ENCODE measurements at regions not wholly inside any gene's neighbourhood (a gene's known extent, or its start where the extent isn't known, plus 50 kb on each side); places are given as distances from the start of the nearest gene placed in this dataset.

GRCh38 chr2:59727121-59727590 lies 826.3 kb downstream of the BCL11A start:
- no peak for TF ChIP-seq POLR2AphosphoS5 (IDR thresholded peaks at IDR 0.05)
- TF ChIP-seq CTCF (IDR thresholded peaks at IDR 0.05) = no peak
- no peak for TF ChIP-seq POLR2A (IDR thresholded peaks at IDR 0.05)
- no peak for TF ChIP-seq EP300 (IDR thresholded peaks at IDR 0.05)
